SJCRH30 (cell line): ENCODE measurements at regions not wholly inside any gene's neighbourhood (a gene's known extent, or its start where the extent isn't known, plus 50 kb on each side); places are given as distances from the start of the nearest gene placed in this dataset.
A peak's percentile ranks its signal among the peaks of the same experiment; 100 is the strongest.
"Not testable (repeated sequence)": the region's sequence is repeated elsewhere in the genome, so short reads cannot be mapped to it uniquely, and the experiment has no call there.

Source experiments
- DNase-seq, 2 experiments: peaks; one replicate each; pipeline ENCODE4 v3.0.0-alpha.2; 2015 to 2020
- H3K27ac ChIP-seq: fragments of 250-450 bp; sonication (Bioruptor Pico); 2 replicates; pipeline ENCODE4 v1.5.1; 2020; ENCODE audit warnings: mild to moderate bottlenecking, moderate library complexity
- H3K27me3 ChIP-seq: fragments of 250-450 bp; sonication (Bioruptor Pico); 2 replicates; pipeline ENCODE4 v1.5.1; 2020; ENCODE audit warnings: mild to moderate bottlenecking, moderate library complexity
- H3K36me3 ChIP-seq: fragments of 250-450 bp; sonication (Bioruptor Pico); 2 replicates; pipeline ENCODE4 v1.5.1; 2020; ENCODE audit warnings: mild to moderate bottlenecking, moderate library complexity
- H3K4me1 ChIP-seq: fragments of 250-450 bp; sonication (Bioruptor Pico); 2 replicates; pipeline ENCODE4 v1.5.1; 2020; ENCODE audit warnings: mild to moderate bottlenecking, moderate library complexity
- H3K4me3 ChIP-seq: fragments of 250-450 bp; sonication (Bioruptor Pico); 2 replicates; pipeline ENCODE4 v1.5.1; 2020; ENCODE audit warnings: mild to moderate bottlenecking, moderate library complexity
- H3K9me3 ChIP-seq: fragments of 250-450 bp; sonication (Bioruptor Pico); replicated peaks from 2 replicates; pipeline ENCODE4 v1.5.1; 2020; ENCODE audit warnings: mild to moderate bottlenecking, moderate library complexity

GRCh38 chr2:224242561-224242960 lies 159.3 kb downstream of the FAM124B start:
- Histone ChIP-seq H3K4me1 (peaks cover 3% of the 10 kb centered on the region), H3K27me3 (no peaks in the 10 kb centered on the region), H3K9me3 (no peaks in the 10 kb centered on the region), H3K36me3 (no peaks in the 10 kb centered on the region), H3K27ac (no peak overlapping the region), H3K4me3 (no peak overlapping the region)
- no peak for DNase-seq

GRCh38 chr2:224241812-224242211 lies 160.1 kb downstream of the FAM124B start:
- DNase-seq = no peak
- no peak overlapping the region for H3K4me3 ChIP-seq
- H3K27me3 ChIP-seq = no peaks in the 10 kb centered on the region
- H3K4me1 ChIP-seq = peaks cover 3% of the 10 kb centered on the region
- no peaks in the 10 kb centered on the region for H3K36me3 ChIP-seq
- H3K9me3 ChIP-seq = no peaks in the 10 kb centered on the region
- no peak overlapping the region for H3K27ac ChIP-seq

DNA sequence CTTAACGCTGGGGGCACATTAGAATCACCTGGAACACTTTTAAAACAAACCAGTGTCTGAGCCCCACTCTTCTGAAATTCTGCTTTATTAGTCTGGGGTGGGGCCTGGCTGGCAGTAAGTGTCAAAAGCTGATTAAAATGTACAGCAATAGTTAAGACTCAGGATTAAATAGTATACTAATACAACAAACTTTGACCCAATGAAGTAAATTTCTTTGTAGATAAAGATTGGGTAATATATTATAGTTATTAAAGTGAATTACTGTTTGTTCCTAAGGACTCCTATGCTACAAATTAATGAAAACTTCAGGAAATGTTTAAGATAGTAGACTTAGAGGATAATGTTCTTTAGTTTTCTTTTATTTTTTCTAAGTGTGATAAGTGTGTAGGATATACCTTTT lies 160.9 kb downstream of the FAM124B start:
- DNase-seq = no peak
- Histone ChIP-seq H3K27ac (no peak overlapping the region), H3K4me3 (no peak overlapping the region), H3K4me1 (peaks cover 3% of the 10 kb centered on the region), H3K36me3 (no peaks in the 10 kb centered on the region), H3K9me3 (no peaks in the 10 kb centered on the region), H3K27me3 (no peaks in the 10 kb centered on the region)

- Histone ChIP-seq H3K27ac (no peak overlapping the region), H3K4me3 (no peak overlapping the region), H3K4me1 (no peaks in the 10 kb centered on the region; the same call in 1 of the 2 replicates), H3K9me3 (no peaks in the 10 kb centered on the region; the same call in 1 of the 2 replicates), H3K27me3 (0 out of 2 replicates have a peak, but pooled peaks cover 2% of the 10 kb centered on the region), H3K36me3 (no peaks in the 10 kb centered on the region)
- DNase-seq = no peak
Observed at GRCh38 chr2:224223851-224224555, 177.9 kb downstream of the FAM124B start.

DNA sequence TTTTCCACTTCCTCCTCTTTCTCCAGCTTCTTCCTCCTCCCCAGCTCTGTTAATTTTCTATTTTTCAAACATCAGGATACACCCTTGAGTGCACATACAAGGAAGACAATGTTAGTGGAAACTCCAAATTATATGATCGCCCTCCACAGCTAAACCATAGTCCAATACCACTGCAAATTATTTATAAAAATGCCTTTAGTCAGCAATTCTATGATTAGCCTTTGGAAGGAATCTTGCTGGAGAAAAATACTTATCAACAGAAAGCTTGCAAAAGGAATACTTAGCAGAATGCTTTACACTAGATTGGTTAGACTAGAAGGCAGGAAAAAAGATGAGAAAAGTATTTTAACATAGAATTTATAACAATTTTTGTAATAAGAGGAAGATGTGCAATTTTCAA lies 178.9 kb downstream of the FAM124B start:
- DNase-seq = no peak
- Histone ChIP-seq H3K36me3 (no peaks in the 10 kb centered on the region), H3K4me3 (no peak overlapping the region), H3K4me1 (no peaks in the 10 kb centered on the region; the same call in 1 of the 2 replicates), H3K27ac (no peak overlapping the region), H3K27me3 (0 out of 2 replicates have a peak, but pooled peaks cover 2% of the 10 kb centered on the region), H3K9me3 (no peaks in the 10 kb centered on the region; the same call in 1 of the 2 replicates)

GRCh38 chr2:224222291-224222690 lies 179.6 kb downstream of the FAM124B start:
- H3K27ac ChIP-seq = no peak overlapping the region
- DNase-seq = no peak
- H3K4me3 ChIP-seq = no peak overlapping the region
- no peaks in the 10 kb centered on the region; the same call in 1 of the 2 replicates for H3K9me3 ChIP-seq
- H3K27me3 ChIP-seq = 0 out of 2 replicates have a peak, but pooled peaks cover 2% of the 10 kb centered on the region
- H3K36me3 ChIP-seq = no peaks in the 10 kb centered on the region
- H3K4me1 ChIP-seq = no peaks in the 10 kb centered on the region; the same call in 1 of the 2 replicates

DNA sequence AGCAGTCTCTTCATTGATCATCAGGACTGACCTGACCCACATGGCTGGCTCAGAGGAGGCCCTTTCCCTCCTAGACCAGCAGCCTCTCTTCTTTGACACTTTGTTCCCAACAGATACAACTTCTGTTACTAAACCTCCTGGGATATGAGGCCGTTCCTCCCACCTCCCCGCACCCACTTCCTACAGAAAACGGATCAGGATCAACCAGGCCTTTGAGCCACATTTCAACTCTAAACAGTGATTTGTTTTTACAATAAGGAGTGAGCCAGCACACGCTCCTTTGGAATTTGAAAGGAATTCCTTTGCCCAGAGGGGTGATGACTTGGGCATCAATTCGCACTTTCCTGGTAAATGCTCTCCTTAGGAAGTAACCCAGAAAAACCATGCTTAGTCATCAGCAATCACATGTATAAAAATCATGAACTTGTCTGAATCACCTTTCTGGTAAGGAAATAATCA lies 180.4 kb downstream of the FAM124B start:
- H3K4me1 ChIP-seq = no peaks in the 10 kb centered on the region; the same call in 1 of the 2 replicates
- DNase-seq = peak in 1 of 2 experiments; percentile 4
- no peaks in the 10 kb centered on the region; the same call in 1 of the 2 replicates for H3K9me3 ChIP-seq
- H3K27me3 ChIP-seq = 0 out of 2 replicates have a peak, but pooled peaks cover 2% of the 10 kb centered on the region
- no peaks in the 10 kb centered on the region for H3K36me3 ChIP-seq
- no peak overlapping the region for H3K27ac ChIP-seq
- no peak overlapping the region for H3K4me3 ChIP-seq

- Histone ChIP-seq H3K27me3 (0 out of 2 replicates have a peak, but pooled peaks cover 2% of the 10 kb centered on the region), H3K36me3 (no peaks in the 10 kb centered on the region), H3K27ac (no peak overlapping the region), H3K9me3 (no peaks in the 10 kb centered on the region; the same call in 1 of the 2 replicates), H3K4me3 (no peak overlapping the region), H3K4me1 (no peaks in the 10 kb centered on the region; the same call in 1 of the 2 replicates)
- no peak for DNase-seq
Observed at GRCh38 chr2:224220586-224221255, 181.2 kb downstream of the FAM124B start.

DNA sequence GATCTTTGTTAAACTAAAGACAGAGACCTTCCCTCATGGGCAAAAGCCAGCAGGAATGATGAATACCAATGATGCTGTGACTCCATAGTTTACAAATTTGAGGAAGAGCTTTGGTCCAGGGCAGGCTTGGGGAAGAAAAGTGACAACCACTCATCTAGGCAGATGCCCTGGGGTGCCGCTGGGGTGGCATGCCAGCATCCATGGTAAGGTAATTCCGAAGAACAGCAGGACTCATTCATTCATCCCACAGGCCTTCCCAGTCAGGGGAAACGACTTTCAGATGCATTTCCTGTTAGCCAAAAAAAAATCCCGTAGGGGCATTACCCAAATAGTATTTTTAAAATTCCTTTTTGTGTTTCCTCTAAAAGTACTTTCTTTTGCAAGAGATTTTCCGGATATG lies 180.7 kb upstream of the SERPINE2 start:
- DNase-seq = no peak
- Histone ChIP-seq H3K27ac (no peak overlapping the region), H3K36me3 (no peaks in the 10 kb centered on the region), H3K27me3 (0 out of 2 replicates have a peak, but pooled peaks cover 1% of the 10 kb centered on the region), H3K4me3 (no peak overlapping the region), H3K9me3 (no peaks in the 10 kb centered on the region; the same call in 1 of the 2 replicates), H3K4me1 (no peaks in the 10 kb centered on the region; the same call in 1 of the 2 replicates)

- H3K9me3 ChIP-seq = no peaks in the 10 kb centered on the region
- H3K4me3 ChIP-seq = no peak overlapping the region
- no peaks in the 10 kb centered on the region for H3K27me3 ChIP-seq
- no peak overlapping the region for H3K27ac ChIP-seq
- no peak for DNase-seq
- no peaks in the 10 kb centered on the region for H3K36me3 ChIP-seq
- H3K4me1 ChIP-seq = no peaks in the 10 kb centered on the region; the same call in 1 of the 2 replicates
Observed at GRCh38 chr2:224217962-224218347, 178.9 kb upstream of the SERPINE2 start.

DNA sequence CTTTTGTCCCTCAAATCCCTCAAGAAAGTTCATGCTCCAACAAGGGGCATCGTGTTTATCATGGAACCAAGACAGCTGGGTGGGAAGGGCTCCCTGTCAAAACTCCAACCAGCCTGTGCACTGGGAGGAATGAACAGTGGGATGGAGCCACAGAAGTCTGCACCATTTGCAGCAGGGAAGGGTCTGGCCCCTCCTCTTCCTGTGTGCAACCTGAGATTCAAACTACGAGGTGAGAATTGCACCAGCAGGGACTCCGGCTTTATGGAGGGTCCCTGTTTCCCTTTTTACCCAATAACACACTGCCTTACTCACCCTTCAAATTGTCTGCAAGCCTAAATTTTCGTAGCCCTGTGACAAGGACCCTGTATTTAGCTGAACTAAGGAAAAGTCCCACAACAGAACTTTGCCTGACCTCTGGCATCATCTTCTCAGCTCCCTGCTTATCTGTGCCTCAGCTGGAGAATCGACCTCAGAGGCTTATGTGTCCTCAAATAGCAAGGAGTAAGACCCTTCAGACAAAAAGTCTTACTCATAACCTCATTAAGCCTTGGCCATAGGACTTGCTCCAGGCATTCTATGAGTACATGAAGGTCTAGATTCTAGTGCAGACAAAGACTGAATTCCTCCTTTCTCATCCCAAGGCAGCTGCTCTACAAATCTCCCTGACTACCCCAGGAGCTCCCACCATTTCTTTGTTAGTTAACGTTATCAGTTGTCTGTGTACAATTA lies 178.3 kb upstream of the SERPINE2 start:
- no peaks in the 10 kb centered on the region for H3K9me3 ChIP-seq
- no peaks in the 10 kb centered on the region; the same call in 1 of the 2 replicates for H3K4me1 ChIP-seq
- H3K4me3 ChIP-seq = no peak overlapping the region
- peak in 1 of 2 experiments; percentile 12 for DNase-seq
- no peaks in the 10 kb centered on the region; the same call in 1 of the 2 replicates for H3K36me3 ChIP-seq
- no peak overlapping the region for H3K27ac ChIP-seq
- no peaks in the 10 kb centered on the region for H3K27me3 ChIP-seq

- not testable (repeated sequence) for H3K27ac ChIP-seq, H3K36me3 ChIP-seq, H3K9me3 ChIP-seq, DNase-seq, H3K27me3 ChIP-seq, H3K4me3 ChIP-seq, H3K4me1 ChIP-seq
Observed at GRCh38 chr2:224215611-224216010, 176.5 kb upstream of the SERPINE2 start.

DNA sequence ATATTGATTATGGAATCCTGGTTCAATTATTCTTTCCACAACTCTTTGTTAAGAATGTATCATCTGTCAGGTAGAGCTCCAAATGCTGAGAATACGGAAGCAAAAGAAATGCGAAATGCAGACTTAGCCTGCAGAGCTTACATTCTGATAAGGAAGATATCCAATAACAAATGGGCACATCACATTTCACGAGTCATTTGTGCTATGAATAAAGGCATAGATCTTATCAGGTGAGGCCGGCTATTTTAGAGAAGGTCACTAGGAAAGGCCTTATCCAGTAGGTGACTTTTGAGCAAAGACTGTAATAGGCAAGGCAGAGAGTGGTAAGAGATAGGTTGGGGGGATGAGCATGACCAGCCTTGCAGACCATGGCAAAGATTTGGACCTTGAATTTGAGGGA lies 174.3 kb upstream of the SERPINE2 start:
- H3K9me3 ChIP-seq = no peaks in the 10 kb centered on the region
- no peak for DNase-seq
- H3K4me1 ChIP-seq = no peaks in the 10 kb centered on the region
- no peak overlapping the region for H3K4me3 ChIP-seq
- peaks cover 2% of the 10 kb centered on the region; the same call in 1 of the 2 replicates for H3K36me3 ChIP-seq
- H3K27ac ChIP-seq = no peak overlapping the region
- H3K27me3 ChIP-seq = no peaks in the 10 kb centered on the region

- Histone ChIP-seq H3K27me3 (no peaks in the 10 kb centered on the region), H3K4me3 (no peak overlapping the region), H3K4me1 (no peaks in the 10 kb centered on the region), H3K36me3 (peaks cover 2% of the 10 kb centered on the region; the same call in 1 of the 2 replicates), H3K27ac (no peak overlapping the region), H3K9me3 (no peaks in the 10 kb centered on the region)
- no peak for DNase-seq
Observed at GRCh38 chr2:224211791-224212190, 172.7 kb upstream of the SERPINE2 start.

DNA sequence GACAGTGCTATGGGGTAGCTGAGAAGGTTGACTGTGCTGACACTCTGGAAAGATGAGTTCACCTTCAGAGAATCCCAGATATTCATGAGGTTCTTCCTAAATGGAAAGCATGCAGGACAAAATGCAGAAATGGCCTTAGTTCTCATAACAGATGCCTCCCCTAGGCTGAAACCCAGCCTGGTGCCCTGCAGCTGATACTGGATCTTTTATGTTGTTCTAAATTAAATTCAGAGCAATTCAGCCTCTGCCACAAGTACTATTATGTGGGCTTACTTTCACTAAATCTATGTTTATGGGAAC lies 172.0 kb upstream of the SERPINE2 start:
- Histone ChIP-seq H3K27me3 (no peaks in the 10 kb centered on the region), H3K36me3 (peaks cover 2% of the 10 kb centered on the region; the same call in 1 of the 2 replicates), H3K4me3 (no peak overlapping the region), H3K27ac (no peak overlapping the region), H3K4me1 (no peaks in the 10 kb centered on the region), H3K9me3 (no peaks in the 10 kb centered on the region)
- DNase-seq = no peak
